ENCODE measurements at regions not wholly inside any gene's neighbourhood (a gene's known extent, or its start where the extent isn't known, plus 50 kb on each side); places are given as distances from the start of the nearest gene placed in this dataset.
"Not testable (repeated sequence)": the region's sequence is repeated elsewhere in the genome, so short reads cannot be mapped to it uniquely, and the experiment has no call there.

DNA sequence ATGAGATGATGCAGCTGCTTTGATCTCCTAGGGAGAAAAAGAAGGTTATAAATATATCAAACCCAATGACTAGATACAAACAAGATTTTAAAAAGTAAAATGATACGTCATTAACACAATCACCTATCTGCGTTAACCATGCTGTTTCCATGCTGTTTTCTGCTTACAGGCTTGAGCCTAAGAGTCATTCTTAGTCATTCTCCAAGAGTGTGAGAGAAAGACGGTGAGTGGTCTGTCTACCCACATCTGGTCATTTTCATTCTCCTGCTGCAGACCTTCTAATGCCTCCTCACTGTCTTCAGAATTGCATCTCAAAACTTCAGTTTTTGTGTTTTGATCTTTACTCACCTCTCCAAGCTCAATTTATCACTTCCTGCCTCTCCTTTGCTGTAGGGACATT lies 98.0 kb upstream of the ELMO1 start:
- no peak for DNase-seq

GRCh38 chr7:37549076-37549931 lies 100.6 kb upstream of the ELMO1 start:
- DNase-seq, result no peak

DNA sequence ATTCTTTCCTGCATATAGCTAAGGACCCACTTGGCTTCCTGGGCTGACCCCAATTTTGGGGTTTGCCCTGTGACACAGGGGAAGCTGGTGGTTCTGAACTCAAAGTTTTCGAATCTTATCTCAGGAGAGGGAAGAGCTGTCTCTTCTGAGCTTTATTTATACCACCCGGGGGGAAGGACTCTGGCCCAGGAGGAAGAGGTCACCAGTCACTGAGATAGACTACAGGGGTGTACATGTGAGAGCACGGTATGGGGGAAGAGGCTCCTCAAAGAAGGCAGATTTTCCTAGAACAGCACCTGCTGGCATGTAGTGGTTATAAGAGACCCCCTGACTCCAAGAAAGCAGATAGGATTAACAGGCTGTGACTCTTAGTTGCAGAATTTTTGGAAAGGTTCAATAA lies 101.8 kb upstream of the ELMO1 start:
- no peak for DNase-seq

- no peak for DNase-seq
These were observed 102.2 kb upstream of the ELMO1 start for GRCh38 chr7:37550872-37551271.

DNA sequence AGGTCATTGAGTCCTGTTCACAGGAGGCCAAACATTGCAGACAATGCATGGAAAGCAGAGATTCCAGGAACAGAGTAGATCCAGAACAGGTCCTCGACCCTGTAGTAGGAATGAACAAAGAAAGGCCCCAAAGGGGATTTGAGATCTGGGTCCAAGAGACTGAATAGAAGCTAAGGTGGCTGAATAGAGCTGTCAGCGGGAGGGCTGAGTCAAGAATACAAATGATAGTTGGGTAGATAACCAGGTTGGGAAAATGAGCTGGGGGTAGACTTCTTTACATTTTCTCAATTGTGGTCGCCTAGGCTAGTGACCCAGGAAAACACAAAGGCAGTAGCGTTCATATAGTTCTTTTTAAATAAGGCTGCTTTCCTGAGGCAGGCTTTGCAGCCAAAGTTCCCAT lies 103.4 kb upstream of the ELMO1 start:
- no peak for DNase-seq

GRCh38 chr7:37552439-37552838 lies 103.8 kb upstream of the ELMO1 start:
- not testable (repeated sequence) for DNase-seq

- no peak for DNase-seq
These were observed 106.9 kb upstream of the ELMO1 start for GRCh38 chr7:37555528-37555927.

DNA sequence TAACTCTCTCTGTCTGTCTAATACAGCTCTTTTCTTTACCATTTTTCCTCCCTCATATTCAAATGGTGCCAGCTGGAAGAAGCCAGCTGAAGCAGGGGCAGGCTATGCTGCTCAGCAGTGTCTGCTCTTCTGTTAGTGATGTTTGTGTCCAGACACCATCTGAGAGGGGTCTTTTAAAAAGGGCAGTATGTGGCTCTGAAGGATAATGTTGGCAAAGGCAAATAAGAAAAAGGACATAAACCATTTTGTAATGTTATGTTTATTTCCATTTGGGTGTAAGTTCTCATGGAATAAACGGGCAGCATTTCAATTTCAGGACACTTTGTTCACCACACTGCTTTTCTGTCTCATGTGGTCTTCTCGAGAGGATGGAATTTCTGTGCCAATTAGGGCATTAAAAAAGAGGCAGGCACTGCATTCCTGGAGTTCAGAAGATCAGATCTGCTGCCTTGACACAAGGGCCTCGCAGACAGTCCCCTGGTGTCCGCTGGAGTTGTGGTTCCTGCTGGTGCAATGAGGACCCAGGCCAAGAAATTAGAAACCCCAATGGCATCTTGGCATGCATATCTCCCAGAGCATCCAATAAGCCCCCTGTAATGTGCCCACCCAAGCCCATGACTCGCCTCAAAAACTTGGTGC lies 109.0 kb upstream of the ELMO1 start:
- DNase-seq, result no peak

GRCh38 chr7:37558320-37559096 lies 109.8 kb upstream of the ELMO1 start:
- no peak for DNase-seq

- no peak for DNase-seq
These were observed 113.4 kb upstream of the GPR141 start for GRCh38 chr7:37570145-37570544.

- DNase-seq, result no peak
These were observed 111.8 kb upstream of the GPR141 start for GRCh38 chr7:37571806-37572205.

DNA sequence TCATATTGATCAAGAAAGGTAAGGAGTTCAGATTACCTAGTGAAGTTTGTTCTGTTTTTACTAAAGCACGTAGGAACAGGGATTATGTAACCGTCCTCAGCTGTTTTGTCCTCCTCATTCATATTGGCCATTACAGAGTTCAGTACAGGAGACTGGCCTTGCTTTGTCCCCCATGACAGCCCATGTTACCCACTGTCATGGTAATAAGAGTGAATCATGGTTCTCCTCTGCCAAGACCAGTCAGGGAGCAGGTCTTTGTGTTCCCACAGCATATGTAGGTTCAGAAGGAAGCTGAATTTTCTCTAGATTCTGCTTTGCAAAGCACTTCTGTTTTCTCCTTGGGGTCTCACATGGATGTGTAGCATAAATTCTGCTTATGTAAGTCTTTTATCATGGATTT lies 106.2 kb upstream of the GPR141 start:
- DNase-seq, result no peak

- no peak for DNase-seq
These were observed 105.7 kb upstream of the GPR141 start for GRCh38 chr7:37577901-37578300.

- no peak for DNase-seq
These were observed 105.2 kb upstream of the GPR141 start for GRCh38 chr7:37578350-37578749.

DNA sequence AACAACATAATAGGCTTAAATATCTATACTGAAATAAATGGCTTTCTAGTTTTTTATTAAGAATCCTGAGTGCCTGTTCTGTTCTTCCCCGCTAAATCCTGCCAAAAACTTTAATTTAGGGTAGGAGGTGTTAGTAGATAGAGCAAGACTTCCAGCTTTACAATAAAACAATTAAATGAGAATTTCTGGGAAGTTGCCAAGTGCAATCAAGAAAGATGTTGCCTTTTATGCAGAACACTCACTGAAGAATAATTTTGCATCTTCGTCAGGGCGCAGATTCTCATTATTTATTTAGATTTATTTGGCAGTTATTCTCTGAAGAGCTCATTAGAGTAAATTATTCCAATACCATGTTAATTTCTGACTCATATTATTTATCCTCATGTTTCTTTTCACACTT lies 103.2 kb upstream of the GPR141 start:
- DNase-seq, result no peak

GRCh38 chr7:37584651-37585463 lies 98.7 kb upstream of the GPR141 start:
- not testable (repeated sequence) for DNase-seq

GRCh38 chr7:37590824-37591223 lies 92.7 kb upstream of the GPR141 start:
- no peak for DNase-seq

GRCh38 chr7:37592366-37592765 lies 91.2 kb upstream of the GPR141 start:
- DNase-seq, result no peak

DNA sequence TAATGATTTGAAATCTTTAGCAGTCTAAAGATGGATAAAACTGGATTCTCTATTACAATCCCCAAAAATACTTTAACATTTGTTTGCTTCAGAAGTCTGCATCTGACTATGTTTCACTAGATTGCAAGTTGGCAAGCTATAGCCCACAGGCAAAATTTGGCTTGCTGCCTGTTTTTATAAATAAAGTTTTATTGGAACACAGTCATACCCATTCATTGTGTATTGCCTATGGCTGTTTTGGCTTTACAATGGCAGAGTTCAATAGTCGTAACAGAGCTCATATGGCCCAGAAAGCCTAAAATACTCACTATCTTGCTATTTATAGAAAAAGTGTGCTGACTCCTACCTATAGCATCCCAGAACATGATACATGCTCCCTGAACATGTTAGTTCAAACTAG lies 89.0 kb upstream of the GPR141 start:
- DNase-seq, result no peak

- DNase-seq, result no peak
These were observed 84.7 kb upstream of the GPR141 start for GRCh38 chr7:37598824-37599223.

GRCh38 chr7:37601321-37601720 lies 82.2 kb upstream of the GPR141 start:
- no peak for DNase-seq

DNA sequence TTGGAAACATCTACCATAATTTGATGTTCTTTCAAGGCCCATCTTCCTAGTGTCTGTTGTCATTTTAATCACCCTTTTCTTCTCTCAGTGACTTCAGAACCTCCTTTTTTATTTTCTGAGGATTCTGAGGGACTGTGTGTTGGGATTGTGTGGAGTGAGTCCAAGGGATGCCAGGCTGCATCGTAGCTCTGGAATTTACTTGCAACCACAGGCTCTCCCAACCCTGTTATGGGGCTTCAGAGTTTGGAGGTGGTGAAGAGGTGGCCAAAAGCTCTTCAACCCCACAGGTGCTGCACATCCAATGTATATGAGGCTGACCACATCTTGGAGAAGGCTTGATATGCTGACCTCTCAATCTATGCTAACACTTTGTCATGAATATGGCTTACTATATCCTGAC lies 79.5 kb upstream of the GPR141 start:
- DNase-seq, result no peak

Data from skin of body (tissue), 1 donor.